OCI-LY3 (cell line): ENCODE measurements at regions not wholly inside any gene's neighbourhood (a gene's known extent, or its start where the extent isn't known, plus 50 kb on each side); places are given as distances from the start of the nearest gene placed in this dataset.

Experiments used
- H2AFZ ChIP-seq: fragments of 200-600, 300-600 bp; shearing (Covaris generic); 2 replicates; pipeline ENCODE4 v1.6.0; 2014; ENCODE audit warnings: antibody characterized with exemption, low read depth, low read length
- H3K27ac ChIP-seq: fragments of 200-600, 300-600 bp; sonication (generic); 2 replicates; pipeline ENCODE4 v1.5.1; 2014; ENCODE audit warnings: mild to moderate bottlenecking, low read length, moderate library complexity, mixed read lengths
- H3K27me3 ChIP-seq: fragments of 200-600, 300-600 bp; sonication (generic); 2 replicates; pipeline ENCODE4 v1.6.1; 2014; ENCODE audit warnings: low read depth, low read length, mixed read lengths
- H3K36me3 ChIP-seq: fragments of 200-600, 300-600 bp; sonication (generic); replicated peaks from 2 replicates; pipeline ENCODE3; 2014; ENCODE audit warnings: low read depth, low read length, mixed read lengths
- H3K4me1 ChIP-seq: fragments of 300-600, 200-600 bp; sonication (generic); 2 replicates; pipeline ENCODE4 v1.6.1; 2014; ENCODE audit warnings: low read length, mixed read lengths
- H3K4me2 ChIP-seq: fragments of 200-600, 300-600 bp; sonication (generic); 2 replicates; pipeline ENCODE4 v1.6.1; 2014; ENCODE audit warnings: low read length, mixed read lengths
- H3K4me3 ChIP-seq: fragments of 300-600, 200-600 bp; sonication (generic); 2 replicates; pipeline ENCODE4 v1.5.1; 2014; ENCODE audit warnings: antibody characterized with exemption, mild to moderate bottlenecking, low read length, moderate library complexity
- H3K79me2 ChIP-seq: fragments of 300-600, 200-600 bp; shearing (Covaris generic); 2 replicates; pipeline ENCODE4 v1.6.1; 2014; ENCODE audit warnings: mild to moderate bottlenecking, low read length, mixed read lengths
- H3K9ac ChIP-seq: fragments of 300-600, 200-600 bp; shearing (Covaris generic); 2 replicates; pipeline ENCODE4 v1.6.0; 2014; ENCODE audit warnings: mild to moderate bottlenecking, low read length, moderate library complexity
- H3K9me3 ChIP-seq: fragments of 200-600, 300-600 bp; shearing (Covaris generic); 2 replicates; pipeline ENCODE4 v1.6.1; 2014; ENCODE audit warnings: low read length, mixed read lengths; ENCODE audit not compliant: insufficient read depth
- H4K20me1 ChIP-seq: fragments of 200-600, 300-600 bp; sonication (generic); 2 replicates; pipeline ENCODE4 v1.6.1; 2016; ENCODE audit warnings: low read length, mixed read lengths; ENCODE audit not compliant: insufficient read depth
- CTCF ChIP-seq: fragments of 200-600, 300-600 bp; sonication (generic); IDR thresholded peaks from 2 replicates; pipeline ENCODE4 v1.5.1; 2014; ENCODE audit warnings: antibody characterized with exemption, low read length, low read depth
- EZH2phosphoT487 ChIP-seq: fragments of 200-600 bp; shearing (Covaris generic); IDR thresholded peaks from 2 replicates; pipeline ENCODE4 v1.6.1; 2018; ENCODE audit warnings: antibody characterized with exemption, mixed run types, low read depth

- Histone ChIP-seq H4K20me1 (no peaks in the 10 kb centered on the region), H3K27ac (no peak overlapping the region), H3K79me2 (no peaks in the 10 kb centered on the region), H3K9ac (no peak overlapping the region), H3K27me3 (no peaks in the 10 kb centered on the region), H3K4me1 (no peaks in the 10 kb centered on the region), H2AFZ (no peak overlapping the region), H3K9me3 (no peaks in the 10 kb centered on the region), H3K4me3 (no peak overlapping the region), H3K36me3 (no peaks in the 10 kb centered on the region), H3K4me2 (no peak overlapping the region)
- no peak for TF ChIP-seq EZH2phosphoT487
- no peak for TF ChIP-seq CTCF
These were observed 491.9 kb upstream of the KCNMB2 start for GRCh38 chr3:178044320-178044719.

- H3K27ac ChIP-seq: no peak overlapping the region
- H3K27me3 ChIP-seq: no peaks in the 10 kb centered on the region
- no peaks in the 10 kb centered on the region for H3K4me1 ChIP-seq
- no peak overlapping the region for H3K4me3 ChIP-seq
- H3K36me3 ChIP-seq: no peaks in the 10 kb centered on the region
- H3K9me3 ChIP-seq: no peaks in the 10 kb centered on the region
- H2AFZ ChIP-seq: no peak overlapping the region
- TF ChIP-seq EZH2phosphoT487 (no peak), CTCF (no peak)
- no peaks in the 10 kb centered on the region for H3K79me2 ChIP-seq
- H3K9ac ChIP-seq: no peak overlapping the region
- H4K20me1 ChIP-seq: no peaks in the 10 kb centered on the region
- no peak overlapping the region for H3K4me2 ChIP-seq
These were observed 488.7 kb upstream of the KCNMB2 start for GRCh38 chr3:178047496-178047895.

GRCh38 chr3:178048768-178049167 lies 487.5 kb upstream of the KCNMB2 start:
- Histone ChIP-seq H2AFZ (no peak overlapping the region), H3K79me2 (no peaks in the 10 kb centered on the region), H3K27ac (no peak overlapping the region), H3K9me3 (no peaks in the 10 kb centered on the region), H4K20me1 (no peaks in the 10 kb centered on the region), H3K4me2 (no peak overlapping the region), H3K4me1 (no peaks in the 10 kb centered on the region), H3K9ac (no peak overlapping the region), H3K36me3 (no peaks in the 10 kb centered on the region), H3K27me3 (no peaks in the 10 kb centered on the region), H3K4me3 (no peak overlapping the region)
- TF ChIP-seq EZH2phosphoT487: no peak

- Histone ChIP-seq H3K36me3 (no peaks in the 10 kb centered on the region), H4K20me1 (no peaks in the 10 kb centered on the region), H3K4me3 (no peak overlapping the region), H3K9me3 (no peaks in the 10 kb centered on the region), H3K4me2 (no peak overlapping the region), H3K79me2 (no peaks in the 10 kb centered on the region), H3K27ac (no peak overlapping the region), H3K4me1 (no peaks in the 10 kb centered on the region), H2AFZ (no peak overlapping the region), H3K27me3 (no peaks in the 10 kb centered on the region), H3K9ac (no peak overlapping the region)
- TF ChIP-seq EZH2phosphoT487 (no peak), CTCF (no peak)
These were observed 481.8 kb upstream of the KCNMB2 start for GRCh38 chr3:178054471-178054870.

GRCh38 chr3:178055939-178056338 lies 480.3 kb upstream of the KCNMB2 start:
- no peak overlapping the region for H2AFZ ChIP-seq

More at GRCh38 chr3:178055939-178056338, 480.3 kb upstream of the KCNMB2 start:
- Histone ChIP-seq H3K36me3 (no peaks in the 10 kb centered on the region), H3K79me2 (no peaks in the 10 kb centered on the region), H3K4me2 (no peak overlapping the region), H3K27me3 (no peaks in the 10 kb centered on the region), H3K27ac (no peak overlapping the region), H3K4me3 (no peak overlapping the region), H3K4me1 (no peaks in the 10 kb centered on the region), H3K9ac (no peak overlapping the region), H4K20me1 (no peaks in the 10 kb centered on the region), H3K9me3 (no peaks in the 10 kb centered on the region)
- TF ChIP-seq CTCF (no peak), EZH2phosphoT487 (no peak)
